ENCODE measurements at regions not wholly inside any gene's neighbourhood (a gene's known extent, or its start where the extent isn't known, plus 50 kb on each side); places are given as distances from the start of the nearest gene placed in this dataset.

DNA sequence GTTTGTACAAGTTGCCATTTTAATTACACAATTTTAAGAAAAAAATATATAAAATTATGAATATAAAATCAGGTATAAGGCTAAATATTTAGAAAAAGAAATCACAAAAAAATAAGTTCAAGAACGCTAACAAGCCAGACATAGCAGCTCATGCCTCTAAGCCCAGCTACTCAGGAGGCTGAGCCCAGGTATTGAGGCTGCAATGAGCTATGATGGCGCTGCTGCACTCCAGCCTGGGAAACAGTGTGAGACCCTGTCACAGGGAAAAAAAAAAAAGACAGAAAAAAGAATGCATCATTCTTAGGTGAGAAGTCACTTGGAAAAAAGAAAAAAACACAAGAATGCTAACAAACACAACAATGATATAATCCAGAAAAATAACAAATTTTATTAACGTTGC, 112.3 kb upstream of the PRDX6 start (continued):
- TF ChIP-seq, protein P1, sequence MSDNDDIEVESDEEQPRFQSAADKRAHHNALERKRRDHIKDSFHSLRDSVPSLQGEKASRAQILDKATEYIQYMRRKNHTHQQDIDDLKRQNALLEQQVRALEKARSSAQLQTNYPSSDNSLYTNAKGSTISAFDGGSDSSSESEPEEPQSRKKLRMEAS (IDR thresholded peaks at IDR 0.05) = no peak

DNA sequence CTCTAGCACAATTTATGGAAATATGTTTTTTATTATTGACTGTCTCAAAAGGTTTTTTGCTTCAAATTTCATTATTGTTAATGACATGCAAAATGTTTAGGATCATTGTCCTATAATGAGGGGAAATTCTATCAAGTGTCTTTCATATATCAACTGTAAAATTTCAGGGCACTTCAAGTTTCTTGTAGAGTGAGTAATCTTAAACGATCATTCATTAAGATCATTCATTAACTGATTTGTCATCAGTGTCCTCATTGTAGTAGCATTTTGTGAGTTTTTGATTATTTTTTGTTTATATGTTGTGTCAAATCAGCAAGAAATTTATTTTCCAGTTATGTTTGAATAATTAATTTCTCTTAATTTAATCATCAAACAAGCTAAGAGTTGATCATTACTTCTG, 111.8 kb upstream of the PRDX6 start:
- RAD21 ChIA-PET (ENCODE audit: low non-redundant PET in 1 of 2, low total read pairs in 2 of 2, uncharacterized antibody in 2 of 2, unreplicated experiment in 2 of 2) = no interaction called here
- Histone ChIP-seq H3K4me3 (replicated peaks in 1 of 2; ENCODE audit: low read depth in 1 of 2, low read length in 2 of 2) (no peak overlapping the region), H4K20me1 (ENCODE audit: insufficient read depth) (no peaks in the 10 kb centered on the region), H3K9me2 (ENCODE audit: insufficient read depth) (no peaks in the 10 kb centered on the region), H3K27ac (ENCODE audit: low read depth, low read length) (no peak overlapping the region), H3K4me2 (ENCODE audit: low read length) (no peak overlapping the region), H2AFZ (ENCODE audit: low read depth, low read length, poor library complexity, severe bottlenecking) (no peak overlapping the region), H3K9me3 (ENCODE audit: control insufficient read depth in 1 of 2, insufficient read depth in 1 of 2, low read depth in 1 of 2, low read length in 2 of 2) (no peaks in the 10 kb centered on the region), H3K27me3 (ENCODE audit: insufficient read depth, low read length) (no peaks in the 10 kb centered on the region), H3K4me1 (ENCODE audit: control insufficient read depth in 1 of 2, insufficient read depth in 2 of 2, low read length in 2 of 2) (no peaks in the 10 kb centered on the region), H3K79me2 (ENCODE audit: insufficient read depth, low read length) (no peaks in the 10 kb centered on the region), H3K36me3 (ENCODE audit: control insufficient read depth in 1 of 2, insufficient read depth in 2 of 2, low read length in 2 of 2) (no peaks in the 10 kb centered on the region), H3K9ac (ENCODE audit: low read length) (no peak overlapping the region)
- BruUV-seq (replicated peaks) = no TSS peak
- CTCF ChIA-PET = no interaction called here
- TF ChIP-seq EGR1 (IDR thresholded peaks at IDR 0.05; ENCODE audit: low read depth) = no peak
- TF ChIP-seq YY1 (IDR thresholded peaks at IDR 0.05; ENCODE audit: extremely low read depth, insufficient replicate concordance, low read depth, low read length) = no peak
- TF ChIP-seq ELF1 (IDR thresholded peaks at IDR 0.05; ENCODE audit: borderline replicate concordance, low read depth) = no peak
- no peak for TF ChIP-seq SIN3A (IDR thresholded peaks at IDR 0.05; ENCODE audit: low read depth)
- no peak for TF ChIP-seq POLR2AphosphoS5 (IDR thresholded peaks at IDR 0.05; ENCODE audit: low read depth, low read length)
- TF ChIP-seq EZH2phosphoT487 (IDR thresholded peaks at IDR 0.05; ENCODE audit: borderline replicate concordance) = no peak
- TF ChIP-seq, protein P2, sequence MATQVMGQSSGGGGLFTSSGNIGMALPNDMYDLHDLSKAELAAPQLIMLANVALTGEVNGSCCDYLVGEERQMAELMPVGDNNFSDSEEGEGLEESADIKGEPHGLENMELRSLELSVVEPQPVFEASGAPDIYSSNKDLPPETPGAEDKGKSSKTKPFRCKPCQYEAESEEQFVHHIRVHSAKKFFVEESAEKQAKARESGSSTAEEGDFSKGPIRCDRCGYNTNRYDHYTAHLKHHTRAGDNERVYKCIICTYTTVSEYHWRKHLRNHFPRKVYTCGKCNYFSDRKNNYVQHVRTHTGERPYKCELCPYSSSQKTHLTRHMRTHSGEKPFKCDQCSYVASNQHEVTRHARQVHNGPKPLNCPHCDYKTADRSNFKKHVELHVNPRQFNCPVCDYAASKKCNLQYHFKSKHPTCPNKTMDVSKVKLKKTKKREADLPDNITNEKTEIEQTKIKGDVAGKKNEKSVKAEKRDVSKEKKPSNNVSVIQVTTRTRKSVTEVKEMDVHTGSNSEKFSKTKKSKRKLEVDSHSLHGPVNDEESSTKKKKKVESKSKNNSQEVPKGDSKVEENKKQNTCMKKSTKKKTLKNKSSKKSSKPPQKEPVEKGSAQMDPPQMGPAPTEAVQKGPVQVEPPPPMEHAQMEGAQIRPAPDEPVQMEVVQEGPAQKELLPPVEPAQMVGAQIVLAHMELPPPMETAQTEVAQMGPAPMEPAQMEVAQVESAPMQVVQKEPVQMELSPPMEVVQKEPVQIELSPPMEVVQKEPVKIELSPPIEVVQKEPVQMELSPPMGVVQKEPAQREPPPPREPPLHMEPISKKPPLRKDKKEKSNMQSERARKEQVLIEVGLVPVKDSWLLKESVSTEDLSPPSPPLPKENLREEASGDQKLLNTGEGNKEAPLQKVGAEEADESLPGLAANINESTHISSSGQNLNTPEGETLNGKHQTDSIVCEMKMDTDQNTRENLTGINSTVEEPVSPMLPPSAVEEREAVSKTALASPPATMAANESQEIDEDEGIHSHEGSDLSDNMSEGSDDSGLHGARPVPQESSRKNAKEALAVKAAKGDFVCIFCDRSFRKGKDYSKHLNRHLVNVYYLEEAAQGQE (IDR thresholded peaks at IDR 0.05; ENCODE audit: low read depth) = no peak
- no peak for TF ChIP-seq ZFX (IDR thresholded peaks at IDR 0.05)
- TF ChIP-seq EZH2 (IDR thresholded peaks at IDR 0.05) = no peak
- no peak for TF ChIP-seq FOSL1 (IDR thresholded peaks at IDR 0.05; ENCODE audit: low read depth)
- TF ChIP-seq CEBPB (IDR thresholded peaks at IDR 0.05; ENCODE audit: low read depth) = no peak
- no peak for TF ChIP-seq JUND (IDR thresholded peaks at IDR 0.05)
- no peak for ATAC-seq
- DNase-seq (ENCODE audit: low read depth, low spot score) = no peak
- intact Hi-C loops (cut with micrococcal nuclease) = no loop called here
- POLR2A ChIA-PET = no interaction called here
